HCT116 (cell line): ENCODE measurements at regions not wholly inside any gene's neighbourhood (a gene's known extent, or its start where the extent isn't known, plus 50 kb on each side); places are given as distances from the start of the nearest gene placed in this dataset.

Source experiments
- ATAC-seq: fragments of 200-7000 bp; cut with Tn5 transposase; 2 replicates; pipeline ENCODE4 v1.9.1; 2020; ENCODE audit warnings: mild to moderate bottlenecking, moderate library complexity
- BruUV-seq: library from RNA; stranded (reverse); fragments of 400-500 nt; replicated peaks from 2 replicates; lab custom pipeline; 2021; lab: Mats Ljungman, UMichigan
- CTCF ChIA-PET: fragments of 300-600 bp; sonication (Branson Sonifier 250); formaldehyde crosslinking; loops from one replicate; lab custom pipeline; 2021; ENCODE audit warnings: antibody characterized with exemption; lab: Charles Lee
- POLR2A ChIA-PET: fragments of 300-600, 350-600 bp; sonication (Branson Sonifier 250); formaldehyde crosslinking; loops from one replicate; lab custom pipeline; 2021; ENCODE audit warnings: antibody characterized with exemption; lab: Charles Lee
- RAD21 ChIA-PET, 2 experiments: fragments of 300-600 bp; sonication (Branson Sonifier 250); formaldehyde crosslinking; loops; one replicate each; lab custom pipeline; 2023; ENCODE audit warnings: low total read pairs in 2 of 2; ENCODE audit not compliant: uncharacterized antibody in 2 of 2, unreplicated experiment in 2 of 2, low non-redundant PET in 1 of 2; lab: Charles Lee
- DNase-seq: peaks from one replicate; pipeline ENCODE4 v3.0.0-alpha.2; 2010; ENCODE audit warnings: low read depth, low spot score
- H2AFZ ChIP-seq: fragments of 200-600 bp; shearing (Covaris generic), sonication (generic); 2 replicates; pipeline ENCODE4 v1.6.1; 2017; ENCODE audit warnings: low read depth, mixed run types, mixed read lengths, antibody characterized with exemption, low read length; ENCODE audit not compliant: poor library complexity, severe bottlenecking
- H3K27ac ChIP-seq: 2 replicates; pipeline ENCODE4 v1.5.1; 2012; ENCODE audit warnings: low read depth, low read length
- H3K27me3 ChIP-seq: fragments of 200-600 bp; sonication (generic); 2 replicates; pipeline ENCODE4 v1.6.1; 2016; ENCODE audit warnings: mixed run types, low read length, mixed read lengths; ENCODE audit not compliant: insufficient read depth
- H3K36me3 ChIP-seq, 2 experiments: fragments of 200-500 bp in 1 of 2; fragments of 200-600 bp in 1 of 2; sonication (Bioruptor generic) in 1 of 2; sonication (generic) in 1 of 2; 2 replicates each; pipeline versions ENCODE4 v1.5.1 to v1.6.1; 2014 to 2016; ENCODE audit warnings: low read length in 2 of 2, inconsistent platforms in 1 of 2, mixed read lengths in 1 of 2, mixed run types in 1 of 2; ENCODE audit not compliant: insufficient read depth in 2 of 2, control insufficient read depth in 1 of 2
- H3K4me1 ChIP-seq, 2 experiments: fragments of 200-600 bp in 1 of 2; sonication (generic) in 1 of 2; 2 replicates each; pipeline versions ENCODE4 v1.5.1 to v1.6.1; 2012 to 2017; ENCODE audit warnings: low read length in 2 of 2, inconsistent platforms in 1 of 2, mild to moderate bottlenecking in 1 of 2, mixed read lengths in 1 of 2, mixed run types in 1 of 2, moderate library complexity in 1 of 2; ENCODE audit not compliant: insufficient read depth in 2 of 2, control insufficient read depth in 1 of 2
- H3K4me2 ChIP-seq: fragments of 200-600 bp; sonication (generic); 2 replicates; pipeline ENCODE4 v1.6.1; 2017; ENCODE audit warnings: mixed run types, low read length, mixed read lengths
- H3K4me3 ChIP-seq, 2 experiments: fragments of 200-600 bp in 1 of 2; sonication (generic) in 1 of 2; replicated peaks in 1 of 2; 2 replicates each; pipeline ENCODE4 v1.5.1; 2011 to 2016; ENCODE audit warnings: low read length in 2 of 2, control low read depth in 1 of 2, low read depth in 1 of 2, mild to moderate bottlenecking in 1 of 2, mixed read lengths in 1 of 2, mixed run types in 1 of 2
- H3K79me2 ChIP-seq: fragments of 200-600 bp; sonication (generic); 2 replicates; pipeline ENCODE4 v1.6.1; 2017; ENCODE audit warnings: mild to moderate bottlenecking, mixed run types, low read length, moderate library complexity, mixed read lengths; ENCODE audit not compliant: insufficient read depth
- H3K9ac ChIP-seq: fragments of 200-600 bp; sonication (generic); 2 replicates; pipeline ENCODE4 v1.6.1; 2016; ENCODE audit warnings: low read length, mixed read lengths
- H3K9me2 ChIP-seq: fragments of 200-600 bp; sonication (generic), shearing (Covaris generic); 2 replicates; pipeline ENCODE4 v1.6.1; 2017; ENCODE audit warnings: mixed run types, mild to moderate bottlenecking, moderate library complexity; ENCODE audit not compliant: insufficient read depth
- H3K9me3 ChIP-seq, 2 experiments: fragments of 200-500 bp in 1 of 2; fragments of 200-600 bp in 1 of 2; sonication (Bioruptor generic) in 1 of 2; sonication (generic) in 1 of 2; 2 replicates each; pipeline ENCODE4 v1.6.1; 2014 to 2017; ENCODE audit warnings: low read length in 2 of 2, mixed read lengths in 2 of 2, inconsistent platforms in 1 of 2, low read depth in 1 of 2, mild to moderate bottlenecking in 1 of 2, mixed run types in 1 of 2, moderate library complexity in 1 of 2; ENCODE audit not compliant: control insufficient read depth in 1 of 2, insufficient read depth in 1 of 2
- H4K20me1 ChIP-seq: fragments of 200-600 bp; sonication (generic), shearing (Covaris generic); 2 replicates; pipeline ENCODE4 v1.6.1; 2017; ENCODE audit warnings: mixed run types, mild to moderate bottlenecking, moderate library complexity; ENCODE audit not compliant: insufficient read depth
- CBX3 ChIP-seq: IDR thresholded peaks from 2 replicates; pipeline ENCODE4 v1.6.1; 2012; ENCODE audit warnings: low read depth
- CTCF ChIP-seq, 3 experiments: fragments of 200-600 bp in 1 of 3; sonication (generic) in 1 of 3; IDR thresholded peaks in 2 of 3; conservative IDR thresholded peaks in 1 of 3; 2 replicates each; pipeline ENCODE4 v1.5.1; 2012 to 2017; ENCODE audit warnings: low read depth in 2 of 3, low read length in 2 of 3, antibody characterized with exemption in 1 of 3, borderline replicate concordance in 1 of 3, control low read depth in 1 of 3, mild to moderate bottlenecking in 1 of 3, mixed read lengths in 1 of 3, mixed run types in 1 of 3, moderate library complexity in 1 of 3; ENCODE audit not compliant: insufficient read depth in 1 of 3
- EGR1 ChIP-seq: IDR thresholded peaks from 2 replicates; pipeline ENCODE4 v1.6.1; 2012; ENCODE audit warnings: low read depth
- ELF1 ChIP-seq: IDR thresholded peaks from 2 replicates; pipeline ENCODE4 v1.6.1; 2012; ENCODE audit warnings: low read depth, borderline replicate concordance
- EZH2 ChIP-seq: fragments of 200-600 bp; sonication (generic); IDR thresholded peaks from 2 replicates; pipeline ENCODE4 v1.6.1; 2017; ENCODE audit warnings: antibody characterized with exemption, mixed run types
- EZH2phosphoT487 ChIP-seq: fragments of 200-600 bp; IDR thresholded peaks from 2 replicates; pipeline ENCODE4 v1.6.1; 2018; ENCODE audit warnings: antibody characterized with exemption, borderline replicate concordance
- JUND ChIP-seq: IDR thresholded peaks from 2 replicates; pipeline ENCODE4 v1.6.1; 2012
- POLR2A ChIP-seq: IDR thresholded peaks from 2 replicates; pipeline ENCODE4 v1.7.0; 2011; ENCODE audit warnings: borderline replicate concordance; ENCODE audit not compliant: insufficient read depth, insufficient read length; ENCODE audit errors: extremely low read depth
- REST ChIP-seq: IDR thresholded peaks from 2 replicates; pipeline ENCODE4 v1.6.1; 2012; ENCODE audit warnings: low read depth
- SIN3A ChIP-seq: IDR thresholded peaks from 2 replicates; pipeline ENCODE4 v1.6.1; 2012; ENCODE audit warnings: low read depth
- SRF ChIP-seq: IDR thresholded peaks from 2 replicates; pipeline ENCODE4 v1.6.1; 2012; ENCODE audit warnings: low read depth
- YY1 ChIP-seq: IDR thresholded peaks from 2 replicates; pipeline ENCODE4 v1.6.1; 2011; ENCODE audit warnings: low read length, low read depth, moderate library complexity, mild to moderate bottlenecking; ENCODE audit not compliant: insufficient replicate concordance; ENCODE audit errors: extremely low read depth
- ZFX ChIP-seq: fragments of 450-650 bp; IDR thresholded peaks from 2 replicates; pipeline ENCODE4 v1.6.1; 2017
- ZNF274 ChIP-seq: fragments of 200-500 bp; sonication (Bioruptor generic); IDR thresholded peaks from 2 replicates; pipeline ENCODE4 v1.6.1; 2014; ENCODE audit warnings: mild to moderate bottlenecking, low read depth, low read length, inconsistent platforms
- intact Hi-C: fragments of 100-400 bp; cut with micrococcal nuclease; formaldehyde crosslinking; loops from 2 replicates; pipeline ENCODE4 v1.10.0; 2022
- TF ChIP-seq, protein P1 (sequence below): IDR thresholded peaks from 2 replicates; pipeline ENCODE4 v1.6.1; 2012

DNA sequence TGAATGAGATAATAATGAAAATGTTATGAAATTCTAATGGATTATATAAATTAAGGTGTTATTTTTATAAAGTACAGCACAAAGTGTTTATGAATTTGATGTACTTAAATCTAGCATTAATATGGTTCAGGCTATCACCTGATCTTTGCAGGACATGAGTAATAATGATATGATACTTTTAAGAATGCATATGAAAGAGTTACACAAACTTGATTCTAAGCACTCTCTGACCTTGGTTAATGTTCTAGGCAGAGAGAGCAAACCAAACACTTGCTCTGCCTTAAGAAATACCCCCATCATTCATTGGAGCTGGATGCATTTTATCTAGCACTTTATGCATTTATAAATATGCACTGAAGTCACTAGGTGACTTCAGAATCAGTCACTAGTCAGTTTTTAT, 942.2 kb upstream of the CDH8 start (continued):
- TF ChIP-seq REST (no peak), ZFX (no peak), EGR1 (no peak), EZH2 (no peak), EZH2phosphoT487 (no peak), CTCF (IDR thresholded peaks at IDR 0.05 in 2 of 3, conservative IDR thresholded peaks at IDR 0.05 in 1 of 3; ENCODE audit: borderline replicate concordance in 1 of 3, insufficient read depth in 1 of 3, low read depth in 2 of 3, low read length in 2 of 3) (no peak)
- TF ChIP-seq, all 23 proteins: peak for 0

- H3K36me3 ChIP-seq: no peaks in the 10 kb centered on the region
- intact Hi-C loops: no loop called here
- H3K79me2 ChIP-seq: no peaks in the 10 kb centered on the region
- no peak for ATAC-seq
- peaks cover 5 to 11% of the 10 kb centered on the region in 2 experiments; a peak in 2 of 4 replicates for H3K9me3 ChIP-seq
- no peak overlapping the region for H2AFZ ChIP-seq
- no peak overlapping the region for H3K4me2 ChIP-seq
- no peaks in the 10 kb centered on the region for H3K9me2 ChIP-seq
- no peak for DNase-seq
- no TSS peak for BruUV-seq
- H3K4me3 ChIP-seq: no peak overlapping the region
- ChIA-PET RAD21 (no interaction called here), CTCF (no interaction called here)
- no peaks in the 10 kb centered on the region for H3K4me1 ChIP-seq
- H3K27ac ChIP-seq: no peak overlapping the region
- no peak overlapping the region for H3K9ac ChIP-seq
- TF ChIP-seq, protein P1, sequence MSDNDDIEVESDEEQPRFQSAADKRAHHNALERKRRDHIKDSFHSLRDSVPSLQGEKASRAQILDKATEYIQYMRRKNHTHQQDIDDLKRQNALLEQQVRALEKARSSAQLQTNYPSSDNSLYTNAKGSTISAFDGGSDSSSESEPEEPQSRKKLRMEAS: no peak
- TF ChIP-seq POLR2A (no peak), ZNF274 (no peak), SRF (no peak), JUND (no peak), SIN3A (no peak), ELF1 (no peak), EGR1 (no peak), CBX3 (no peak), YY1 (no peak), EZH2phosphoT487 (no peak), CTCF (IDR thresholded peaks at IDR 0.05 in 2 of 3, conservative IDR thresholded peaks at IDR 0.05 in 1 of 3; ENCODE audit: borderline replicate concordance in 1 of 3, insufficient read depth in 1 of 3, low read depth in 2 of 3, low read length in 2 of 3) (no peak)
- TF ChIP-seq, all 23 proteins: peak for 0
- POLR2A ChIA-PET: no interaction called here
- H4K20me1 ChIP-seq: no peaks in the 10 kb centered on the region
- H3K27me3 ChIP-seq: no peaks in the 10 kb centered on the region
Observed at GRCh38 chr16:62977876-62978275, 941.6 kb upstream of the CDH8 start.
